ENCODE measurements at regions not wholly inside any gene's neighbourhood (a gene's known extent, or its start where the extent isn't known, plus 50 kb on each side); places are given as distances from the start of the nearest gene placed in this dataset.
"Not testable (repeated sequence)": the region's sequence is repeated elsewhere in the genome, so short reads cannot be mapped to it uniquely, and the experiment has no call there.

DNA sequence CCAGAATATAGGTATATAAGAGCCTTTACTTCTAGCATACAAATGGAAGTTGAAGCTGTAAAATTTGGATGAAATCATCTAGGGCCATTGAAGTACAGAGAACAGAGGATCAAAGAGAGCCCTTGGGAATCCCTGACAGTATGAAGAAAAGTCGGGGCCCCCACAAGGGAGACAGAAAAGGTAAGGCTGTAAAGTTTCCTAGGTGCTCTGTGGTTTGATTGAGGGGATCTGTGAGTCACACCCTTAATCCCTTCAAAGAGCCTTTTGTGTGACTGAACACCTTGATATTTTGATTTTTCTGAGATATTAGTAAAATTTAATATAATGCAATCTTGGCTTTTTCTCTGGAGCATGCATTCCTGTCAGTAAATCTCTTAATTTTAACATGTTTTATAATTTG is 961.7 kb upstream of the TMEFF2 start:
- TF ChIP-seq, protein P1, sequence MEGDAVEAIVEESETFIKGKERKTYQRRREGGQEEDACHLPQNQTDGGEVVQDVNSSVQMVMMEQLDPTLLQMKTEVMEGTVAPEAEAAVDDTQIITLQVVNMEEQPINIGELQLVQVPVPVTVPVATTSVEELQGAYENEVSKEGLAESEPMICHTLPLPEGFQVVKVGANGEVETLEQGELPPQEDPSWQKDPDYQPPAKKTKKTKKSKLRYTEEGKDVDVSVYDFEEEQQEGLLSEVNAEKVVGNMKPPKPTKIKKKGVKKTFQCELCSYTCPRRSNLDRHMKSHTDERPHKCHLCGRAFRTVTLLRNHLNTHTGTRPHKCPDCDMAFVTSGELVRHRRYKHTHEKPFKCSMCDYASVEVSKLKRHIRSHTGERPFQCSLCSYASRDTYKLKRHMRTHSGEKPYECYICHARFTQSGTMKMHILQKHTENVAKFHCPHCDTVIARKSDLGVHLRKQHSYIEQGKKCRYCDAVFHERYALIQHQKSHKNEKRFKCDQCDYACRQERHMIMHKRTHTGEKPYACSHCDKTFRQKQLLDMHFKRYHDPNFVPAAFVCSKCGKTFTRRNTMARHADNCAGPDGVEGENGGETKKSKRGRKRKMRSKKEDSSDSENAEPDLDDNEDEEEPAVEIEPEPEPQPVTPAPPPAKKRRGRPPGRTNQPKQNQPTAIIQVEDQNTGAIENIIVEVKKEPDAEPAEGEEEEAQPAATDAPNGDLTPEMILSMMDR (IDR thresholded peaks at IDR 0.05; ENCODE audit: low read depth, low read length): no peak
- no peak for DNase-seq (ENCODE audit: low read depth in 1 of 2, low spot score in 1 of 2)

DNA sequence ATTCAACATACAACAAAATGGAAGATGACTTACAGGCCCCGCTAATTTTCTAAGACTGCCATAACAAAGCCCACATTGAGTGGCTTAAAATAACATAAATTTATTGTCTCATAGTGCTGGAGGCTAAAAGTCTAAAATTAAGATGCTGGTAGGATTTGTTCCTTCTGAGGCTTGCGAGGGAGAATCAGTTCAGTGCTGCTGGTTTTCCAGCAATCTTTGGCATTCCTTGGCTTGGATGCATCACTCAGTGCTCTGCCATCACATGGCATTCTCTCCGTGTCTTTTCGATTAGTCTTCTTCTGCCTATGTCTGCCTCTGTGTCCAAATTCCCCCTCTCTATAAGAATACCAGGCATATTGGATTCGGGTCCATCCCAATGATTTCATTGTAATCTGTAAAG is 959.3 kb upstream of the TMEFF2 start:
- Histone ChIP-seq H3K27me3 (no peaks in the 10 kb centered on the region), H3K4me3 (no peak overlapping the region), H3K9me3 (ENCODE audit: low read depth) (no peaks in the 10 kb centered on the region), H3K36me3 (no peaks in the 10 kb centered on the region), H3K4me1 (ENCODE audit: low read depth) (no peaks in the 10 kb centered on the region), H3K27ac (no peak overlapping the region)
- TF ChIP-seq, protein P1 (IDR thresholded peaks at IDR 0.05; ENCODE audit: low read depth, low read length): no peak
- no peak for DNase-seq (ENCODE audit: low read depth in 1 of 2, low spot score in 1 of 2)

More for the DNA sequence above, 961.7 kb upstream of the TMEFF2 start:
- Histone ChIP-seq H3K4me3 (no peak overlapping the region), H3K9me3 (ENCODE audit: low read depth) (no peaks in the 10 kb centered on the region), H3K27me3 (no peaks in the 10 kb centered on the region), H3K27ac (no peak overlapping the region), H3K36me3 (no peaks in the 10 kb centered on the region), H3K4me1 (ENCODE audit: low read depth) (no peaks in the 10 kb centered on the region)

DNA sequence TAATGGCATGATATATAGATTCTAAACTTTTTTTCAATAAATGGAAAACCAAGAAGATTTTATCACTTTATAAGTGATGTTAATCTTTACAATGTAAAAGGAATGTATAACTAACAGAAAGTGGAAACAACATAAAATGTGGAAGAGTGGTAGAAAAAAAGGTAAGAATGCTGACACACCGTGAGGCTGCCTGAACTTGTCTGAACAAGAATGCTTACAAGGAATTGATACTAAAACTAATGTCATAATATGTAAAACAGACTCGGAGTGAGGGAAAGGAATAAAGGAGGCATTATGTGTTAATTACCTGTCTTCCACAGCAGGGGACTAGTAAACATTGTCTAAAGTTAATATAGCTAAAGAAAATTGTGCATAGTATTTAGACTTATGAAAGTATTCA is 958.8 kb upstream of the TMEFF2 start:
- H3K4me3 ChIP-seq: no peak overlapping the region
- TF ChIP-seq, protein P1 (IDR thresholded peaks at IDR 0.05; ENCODE audit: low read depth, low read length): no peak
- H3K27me3 ChIP-seq: no peaks in the 10 kb centered on the region
- H3K27ac ChIP-seq: no peak overlapping the region
- no peaks in the 10 kb centered on the region for H3K4me1 ChIP-seq (ENCODE audit: low read depth)
- no peaks in the 10 kb centered on the region for H3K36me3 ChIP-seq
- H3K9me3 ChIP-seq (ENCODE audit: low read depth): no peaks in the 10 kb centered on the region
- no peak for DNase-seq (ENCODE audit: low read depth in 1 of 2, low spot score in 1 of 2)

DNA sequence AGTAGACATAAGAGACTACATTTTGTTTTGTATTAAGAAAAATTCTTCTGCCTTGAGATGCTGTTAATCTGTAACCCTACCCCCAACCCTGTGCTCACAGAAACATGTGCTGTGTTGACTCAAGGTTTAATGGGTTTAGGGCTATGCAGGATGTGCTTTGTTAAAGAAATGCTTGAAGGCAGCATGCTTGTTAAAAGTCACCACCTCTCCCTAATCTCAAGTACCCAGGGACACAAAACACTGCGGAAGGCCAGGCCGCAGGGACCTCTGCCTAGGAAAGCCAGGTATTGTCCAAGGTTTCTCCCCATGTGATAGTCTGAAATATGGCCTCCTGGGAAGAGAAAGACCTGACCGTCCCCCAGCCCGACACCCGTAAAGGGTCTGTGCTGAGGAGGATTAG is 947.7 kb upstream of the TMEFF2 start:
- H3K27me3 ChIP-seq; DNase-seq (ENCODE audit: low read depth in 1 of 2, low spot score in 1 of 2); H3K27ac ChIP-seq; H3K4me1 ChIP-seq (ENCODE audit: low read depth); H3K4me3 ChIP-seq; H3K9me3 ChIP-seq (ENCODE audit: low read depth); H3K36me3 ChIP-seq: not testable (repeated sequence)

DNA sequence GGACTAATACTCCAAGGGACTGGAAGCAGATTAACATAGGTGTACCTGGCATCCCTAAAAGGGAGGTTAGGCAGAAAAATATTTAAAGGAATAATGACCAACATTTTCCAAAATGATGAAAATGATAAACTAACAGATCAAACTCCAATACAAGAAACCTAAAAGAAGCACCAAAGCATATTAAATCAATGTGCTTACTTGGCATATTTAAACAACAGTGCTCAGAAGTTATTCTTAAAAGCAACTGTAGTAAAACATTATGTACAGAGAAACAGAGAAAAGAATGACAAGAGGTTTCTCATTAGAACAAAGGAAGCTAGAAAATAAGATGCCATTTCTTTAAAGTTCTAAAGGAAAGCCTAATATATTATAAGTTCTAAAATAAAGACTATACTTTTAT is 947.3 kb upstream of the TMEFF2 start:
- no peaks in the 10 kb centered on the region for H3K36me3 ChIP-seq
- DNase-seq (ENCODE audit: low read depth in 1 of 2, low spot score in 1 of 2): no peak
- TF ChIP-seq, protein P1 (IDR thresholded peaks at IDR 0.05; ENCODE audit: low read depth, low read length): no peak
- H3K9me3 ChIP-seq (ENCODE audit: low read depth): no peaks in the 10 kb centered on the region
- H3K4me1 ChIP-seq (ENCODE audit: low read depth): no peaks in the 10 kb centered on the region
- H3K27ac ChIP-seq: no peak overlapping the region
- H3K27me3 ChIP-seq: no peaks in the 10 kb centered on the region
- H3K4me3 ChIP-seq: no peak overlapping the region

DNA sequence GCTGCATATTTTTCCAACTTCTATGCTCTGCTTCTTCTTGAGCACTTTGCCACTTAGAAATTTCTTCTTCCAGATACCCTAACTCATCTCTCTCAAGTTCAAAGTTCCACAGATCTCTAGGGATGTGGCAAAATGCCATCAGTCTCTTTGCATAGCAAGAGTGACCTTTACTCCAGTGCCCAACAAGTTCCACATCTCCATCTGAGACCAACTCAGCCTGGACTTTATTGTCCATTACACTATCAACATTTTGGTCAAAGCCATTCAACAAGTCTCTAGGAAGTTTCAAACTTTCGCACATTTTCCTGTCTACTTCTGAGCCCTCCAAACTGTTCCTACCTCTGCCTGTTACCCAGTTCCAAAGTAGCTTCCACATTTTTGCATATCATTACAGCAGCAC is 946.2 kb upstream of the TMEFF2 start:
- H3K4me3 ChIP-seq; H3K27ac ChIP-seq; H3K36me3 ChIP-seq; H3K4me1 ChIP-seq (ENCODE audit: low read depth); H3K27me3 ChIP-seq; H3K9me3 ChIP-seq (ENCODE audit: low read depth); DNase-seq (ENCODE audit: low read depth in 1 of 2, low spot score in 1 of 2): not testable (repeated sequence)

DNA sequence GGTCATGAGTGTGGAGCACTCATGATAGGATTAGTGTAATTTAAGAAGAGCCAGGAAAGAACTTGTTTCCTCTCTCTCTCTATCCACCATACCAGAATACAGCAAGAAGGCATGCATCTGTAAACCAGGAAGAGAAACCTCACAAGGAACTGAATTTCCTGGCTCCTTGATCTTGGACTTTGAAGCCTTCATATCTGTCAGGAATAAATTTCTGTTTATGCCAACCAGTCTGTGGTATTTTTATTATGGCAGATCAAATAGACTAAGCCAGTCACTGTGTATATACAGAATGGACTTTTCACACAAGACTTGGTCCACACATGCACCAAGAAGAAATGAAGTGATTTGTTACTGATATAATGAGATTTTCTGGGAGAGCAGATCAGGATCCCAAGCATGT is 930.1 kb upstream of the TMEFF2 start:
- no peak for DNase-seq (ENCODE audit: low read depth in 1 of 2, low spot score in 1 of 2)
- Histone ChIP-seq H3K9me3 (ENCODE audit: low read depth) (no peaks in the 10 kb centered on the region), H3K36me3 (no peaks in the 10 kb centered on the region), H3K27me3 (no peaks in the 10 kb centered on the region), H3K27ac (no peak overlapping the region), H3K4me1 (ENCODE audit: low read depth) (no peaks in the 10 kb centered on the region), H3K4me3 (no peak overlapping the region)
- TF ChIP-seq, protein P1 (IDR thresholded peaks at IDR 0.05; ENCODE audit: low read depth, low read length): no peak
